PC-3 (cell line): ENCODE measurements at regions not wholly inside any gene's neighbourhood (a gene's known extent, or its start where the extent isn't known, plus 50 kb on each side); places are given as distances from the start of the nearest gene placed in this dataset.

Source experiments
- ATAC-seq: fragments of 200-7000 bp; cut with Tn5 transposase; 2 replicates; pipeline ENCODE4 v1.9.1; 2020; ENCODE audit warnings: mild to moderate bottlenecking, moderate library complexity
- BruUV-seq: library from RNA; stranded (reverse); fragments of 400-500 nt; replicated peaks from 2 replicates; lab custom pipeline; 2021; lab: Mats Ljungman, UMichigan
- CTCF ChIA-PET: fragments of 300-600 bp; sonication (Branson Sonifier 250); formaldehyde crosslinking; loops from one replicate; lab custom pipeline; 2022; ENCODE audit warnings: antibody characterized with exemption; lab: Charles Lee
- POLR2A ChIA-PET: fragments of 300-600 bp; sonication (Branson Sonifier 250); formaldehyde crosslinking; loops from one replicate; lab custom pipeline; 2022; ENCODE audit warnings: antibody characterized with exemption; ENCODE audit not compliant: unreplicated experiment; lab: Charles Lee
- DNase-seq: peaks from one replicate; pipeline ENCODE4 v3.0.0-alpha.2; 2015
- H2AFZ ChIP-seq: fragments of 300-600 bp; sonication (generic); 2 replicates; pipeline ENCODE4 v1.6.0; 2016; ENCODE audit warnings: antibody characterized with exemption, low read length
- H3F3A ChIP-seq: fragments of 300-600 bp; sonication (generic); one replicate; pipeline ENCODE4 v1.6.0; 2017; ENCODE audit warnings: antibody characterized with exemption, low read length, control low read depth, mild to moderate bottlenecking; ENCODE audit not compliant: unreplicated experiment
- H3K27ac ChIP-seq: fragments of 300-600 bp; sonication (generic); 2 replicates; pipeline ENCODE4 v1.5.1; 2016; ENCODE audit warnings: mild to moderate bottlenecking, low read length
- H3K27me3 ChIP-seq: fragments of 300-600 bp; sonication (generic); 2 replicates; pipeline ENCODE4 v1.6.1; 2016; ENCODE audit warnings: low read length, mixed read lengths
- H3K36me3 ChIP-seq: fragments of 300-600 bp; sonication (generic); 2 replicates; pipeline ENCODE4 v1.6.1; 2016; ENCODE audit warnings: low read depth, mixed run types, low read length, mixed read lengths
- H3K4me1 ChIP-seq: fragments of 300-600 bp; sonication (generic); 2 replicates; pipeline ENCODE4 v1.5.1; 2016; ENCODE audit warnings: low read length; ENCODE audit not compliant: insufficient read depth
- H3K4me2 ChIP-seq: fragments of 300-600 bp; sonication (generic); 2 replicates; pipeline ENCODE4 v1.6.0; 2016; ENCODE audit warnings: low read length
- H3K4me3 ChIP-seq: fragments of 300-600 bp; sonication (generic); 2 replicates; pipeline ENCODE4 v1.5.1; 2016; ENCODE audit warnings: mild to moderate bottlenecking, low read length, mixed read lengths
- H3K79me2 ChIP-seq: fragments of 300-600 bp; sonication (generic); 2 replicates; pipeline ENCODE4 v1.6.1; 2017; ENCODE audit warnings: low read length, mixed read lengths
- H3K9ac ChIP-seq: fragments of 300-600 bp; sonication (generic); 2 replicates; pipeline ENCODE4 v1.6.0; 2016; ENCODE audit warnings: mild to moderate bottlenecking, low read length
- H3K9me2 ChIP-seq: fragments of 300-600 bp; sonication (generic); replicated peaks from 2 replicates; pipeline ENCODE4 v1.6.1; 2016; ENCODE audit warnings: mixed run types, low read length, mixed read lengths
- H3K9me3 ChIP-seq: fragments of 300-600 bp; sonication (generic); 2 replicates; pipeline ENCODE4 v1.6.1; 2016; ENCODE audit warnings: low read length, mixed read lengths
- H4K20me1 ChIP-seq: fragments of 300-600 bp; sonication (generic); 2 replicates; pipeline ENCODE4 v1.6.1; 2016; ENCODE audit warnings: low read length, mixed read lengths
- CTCF ChIP-seq: fragments of 300-600 bp; sonication (generic); conservative IDR thresholded peaks from 2 replicates; pipeline ENCODE4 v1.5.1; 2017; ENCODE audit warnings: antibody characterized with exemption, low read depth, mild to moderate bottlenecking, low read length
- EZH2 ChIP-seq: fragments of 300-600 bp; sonication (generic); IDR thresholded peaks from one replicate; pipeline ENCODE4 v1.6.1; 2017; ENCODE audit warnings: antibody characterized with exemption, mild to moderate bottlenecking, low read length; ENCODE audit not compliant: unreplicated experiment
- EZH2phosphoT487 ChIP-seq: fragments of 300-600 bp; sonication (generic); IDR thresholded peaks from 2 replicates; pipeline ENCODE4 v1.6.1; 2018; ENCODE audit warnings: mild to moderate bottlenecking, antibody characterized with exemption, low read length, borderline replicate concordance
- intact Hi-C: fragments of 100-400 bp; cut with micrococcal nuclease; formaldehyde crosslinking; loops from 2 replicates; pipeline ENCODE4 v1.9.0; 2023

GRCh38 chr3:71955240-71956068 is 170.5 kb upstream of the PROK2 start:
- H4K20me1 ChIP-seq: no peaks in the 10 kb centered on the region

GRCh38 chr3:71951842-71952241 is 166.9 kb upstream of the PROK2 start:
- Histone ChIP-seq H3K4me1 (peaks cover 4% of the 10 kb centered on the region; the same call in 1 of the 2 replicates), H3K4me2 (no peak overlapping the region), H3K4me3 (no peak overlapping the region), H3K27me3 (peaks cover 57% of the 10 kb centered on the region), H3K9me2 (no peaks in the 10 kb centered on the region), H4K20me1 (no peaks in the 10 kb centered on the region), H3K36me3 (no peaks in the 10 kb centered on the region), H2AFZ (no peak overlapping the region), H3F3A (no peaks in the 10 kb centered on the region), H3K79me2 (no peaks in the 10 kb centered on the region), H3K9me3 (no peaks in the 10 kb centered on the region), H3K27ac (no peak overlapping the region), H3K9ac (no peak overlapping the region)
- CTCF ChIA-PET: no interaction called here
- POLR2A ChIA-PET: no interaction called here
- DNase-seq (no peak), ATAC-seq (no peak)
- TF ChIP-seq EZH2: no peak
- intact Hi-C loops: loop anchor here (10.0 kb wide), 1 partner anchor 493 kb away; the partner anchor contains the start of gene RYBP
- no TSS peak for BruUV-seq

More at GRCh38 chr3:71955240-71956068, 170.5 kb upstream of the PROK2 start:
- Histone ChIP-seq H3K36me3 (no peaks in the 10 kb centered on the region), H3K79me2 (no peaks in the 10 kb centered on the region), H3K27ac (no peak overlapping the region), H3F3A (no peaks in the 10 kb centered on the region), H3K4me1 (peaks cover 4% of the 10 kb centered on the region; the same call in 1 of the 2 replicates), H3K4me2 (no peak overlapping the region), H3K27me3 (peaks cover 44% of the 10 kb centered on the region), H3K9me3 (no peaks in the 10 kb centered on the region), H3K4me3 (no peak overlapping the region), H3K9me2 (no peaks in the 10 kb centered on the region), H3K9ac (no peak overlapping the region), H2AFZ (no peak overlapping the region)
- ATAC-seq: peak; percentile 62
- ChIA-PET POLR2A (no interaction called here), CTCF (interaction anchor here (0.6 to 1.7 kb wide), 4 partner anchors 241 to 867 kb away, joined by 3 to 7 read pairs (median 4); no protein-coding TSS in a partner anchor)
- peak; percentile 85 for DNase-seq
- TF ChIP-seq CTCF (peak; percentile 92), EZH2phosphoT487 (no peak)
- intact Hi-C loops: loop anchor here (1.0 to 10.0 kb wide), 3 partner anchors 489 to 920 kb away; partner anchors contain the start of gene RYBP
- BruUV-seq: no TSS peak

- peaks cover 4% of the 10 kb centered on the region; the same call in 1 of the 2 replicates for H3K4me1 ChIP-seq
- no peaks in the 10 kb centered on the region for H4K20me1 ChIP-seq
- no peaks in the 10 kb centered on the region for H3K79me2 ChIP-seq
- BruUV-seq: no TSS peak
- no peaks in the 10 kb centered on the region for H3K36me3 ChIP-seq
- ATAC-seq: no peak
- no peak overlapping the region for H3K4me3 ChIP-seq
- ChIA-PET CTCF (no interaction called here), POLR2A (no interaction called here)
- no peak overlapping the region for H3K27ac ChIP-seq
- H3K4me2 ChIP-seq: no peak overlapping the region
- no peak overlapping the region for H3K9ac ChIP-seq
- H3K27me3 ChIP-seq: peaks cover 62% of the 10 kb centered on the region
- no peak for TF ChIP-seq EZH2phosphoT487
- TF ChIP-seq CTCF: no peak
- no peak for TF ChIP-seq EZH2
- no peaks in the 10 kb centered on the region for H3K9me3 ChIP-seq
- H3F3A ChIP-seq: no peaks in the 10 kb centered on the region
- H2AFZ ChIP-seq: no peak overlapping the region
- DNase-seq: no peak
- H3K9me2 ChIP-seq: no peaks in the 10 kb centered on the region
- intact Hi-C loops: loop anchor here (10.0 kb wide), 1 partner anchor 493 kb away; the partner anchor contains the start of gene RYBP
Observed at GRCh38 chr3:71951361-71951760, 166.4 kb upstream of the PROK2 start.
